GM19468 (cell line): ENCODE measurements at regions not wholly inside any gene's neighbourhood (a gene's known extent, or its start where the extent isn't known, plus 50 kb on each side); places are given as distances from the start of the nearest gene placed in this dataset.
"Not testable (repeated sequence)": the region's sequence is repeated elsewhere in the genome, so short reads cannot be mapped to it uniquely, and the experiment has no call there.

Experiments
- ATAC-seq: cut with Tn5 transposase; IDR thresholded peaks from one replicate; pipeline ENCODE4 v1.9.1; 2021; ENCODE audit warnings: mild to moderate bottlenecking, moderate library complexity, moderate number of reproducible peaks; ENCODE audit not compliant: unreplicated experiment; ENCODE audit errors: extremely low read depth

- ATAC-seq = no peak
These were observed 132.9 kb upstream of the ANKH start for GRCh38 chr5:15004506-15004905.

GRCh38 chr5:15003511-15003920 is 131.9 kb upstream of the ANKH start:
- peak; percentile 78 for ATAC-seq

GRCh38 chr5:15002791-15003190 is 131.2 kb upstream of the ANKH start:
- ATAC-seq = no peak

- ATAC-seq = no peak
These were observed 130.6 kb upstream of the ANKH start for GRCh38 chr5:15002173-15002572.

GRCh38 chr5:15001517-15001916 is 129.9 kb upstream of the ANKH start:
- no peak for ATAC-seq

- no peak for ATAC-seq
These were observed 126.9 kb upstream of the ANKH start for GRCh38 chr5:14998491-14998890.

- peak; percentile 92 for ATAC-seq
These were observed 125.4 kb upstream of the ANKH start for GRCh38 chr5:14996997-14997396.

- no peak for ATAC-seq
These were observed 123.7 kb upstream of the ANKH start for GRCh38 chr5:14995229-14995628.

- not testable (repeated sequence) for ATAC-seq
These were observed 122.0 kb upstream of the ANKH start for GRCh38 chr5:14993459-14994133.

GRCh38 chr5:14992751-14993458 is 121.3 kb upstream of the ANKH start:
- peak; percentile 39 for ATAC-seq

GRCh38 chr5:14988223-14988622 is 116.6 kb upstream of the ANKH start:
- ATAC-seq = no peak

- no peak for ATAC-seq
These were observed 114.8 kb upstream of the ANKH start for GRCh38 chr5:14986413-14986812.

- ATAC-seq = no peak
These were observed 112.3 kb upstream of the ANKH start for GRCh38 chr5:14983666-14984441.

- no peak for ATAC-seq
These were observed 109.1 kb upstream of the ANKH start for GRCh38 chr5:14980698-14981097.

- ATAC-seq = no peak
These were observed 105.6 kb upstream of the ANKH start for GRCh38 chr5:14977058-14977685.

- ATAC-seq = no peak
These were observed 104.9 kb upstream of the ANKH start for GRCh38 chr5:14976486-14976885.

- ATAC-seq = no peak
These were observed 100.3 kb upstream of the ANKH start for GRCh38 chr5:14971873-14972272.

GRCh38 chr5:14968796-14969195 is 97.2 kb upstream of the ANKH start:
- no peak for ATAC-seq

- no peak for ATAC-seq
These were observed 95.6 kb upstream of the ANKH start for GRCh38 chr5:14967166-14967565.

GRCh38 chr5:14965815-14966214 is 94.2 kb upstream of the ANKH start:
- no peak for ATAC-seq

GRCh38 chr5:14962604-14963003 is 91.0 kb upstream of the ANKH start:
- no peak for ATAC-seq
